Breast epithelium (tissue), 4 donors: ENCODE measurements at regions not wholly inside any gene's neighbourhood (a gene's known extent, or its start where the extent isn't known, plus 50 kb on each side); places are given as distances from the start of the nearest gene placed in this dataset.

Source experiments
- DNase-seq, 2 donors: peaks; one replicate each; pipeline ENCODE4 v3.0.0-alpha.2; 2019; ENCODE audit warnings: low spot score in 2 of 2
- H3K27ac ChIP-seq, 2 donors: fragments of 200-600 bp; sonication (generic) in 1 of 2; one replicate each; pipeline ENCODE4 v1.5.1; 2016 to 2019; ENCODE audit warnings: mild to moderate bottlenecking in 1 of 2
- H3K27me3 ChIP-seq, 2 donors: fragments of 200-600 bp; sonication (generic) in 1 of 2; one replicate each; pipeline versions ENCODE4 v1.5.1 to v1.6.0; 2017 to 2019; ENCODE audit warnings: control low read depth in 1 of 2, mild to moderate bottlenecking in 1 of 2
- H3K36me3 ChIP-seq: fragments of 200-600 bp; one replicate; pipeline ENCODE4 v1.5.1; 2019
- H3K4me1 ChIP-seq, 2 donors: fragments of 200-600 bp; sonication (generic); one replicate each; pipeline ENCODE4 v1.5.1; 2016 to 2019; ENCODE audit warnings: control low read depth in 1 of 2
- H3K4me3 ChIP-seq, 3 donors: fragments of 200-600 bp; sonication (generic); 1 replicate in 2 of 3; 2 replicates in 1 of 3; pipeline ENCODE4 v1.5.1; 2016 to 2019; ENCODE audit warnings: mild to moderate bottlenecking in 3 of 3, moderate library complexity in 2 of 3
- H3K9me3 ChIP-seq, 2 donors: fragments of 200-600 bp; sonication (generic) in 1 of 2; one replicate each; pipeline ENCODE4 v1.5.1; 2016 to 2019; ENCODE audit warnings: control low read depth in 1 of 2
- POLR2A ChIP-seq: fragments of 450-650 bp; IDR thresholded peaks from one replicate; pipeline ENCODE4 v1.6.1; 2016; ENCODE audit warnings: antibody characterized with exemption, mild to moderate bottlenecking, moderate library complexity
- POLR2AphosphoS5 ChIP-seq, 3 donors: sonication (generic); formaldehyde crosslinking; IDR thresholded peaks; one replicate each; pipeline ENCODE4 v1.6.1; 2017; ENCODE audit warnings: antibody characterized with exemption in 3 of 3
- intact Hi-C: fragments of 100-400 bp; cut with DNase I; formaldehyde crosslinking; loops from one replicate; pipeline ENCODE4 v1.15.1; 2023; ENCODE audit warnings: low total_unique reads
- TF ChIP-seq, protein P1 (sequence below), 3 donors: fragments of 450-650 bp; IDR thresholded peaks; one replicate each; pipeline ENCODE4 v1.5.1; 2016 to 2017; ENCODE audit warnings: antibody characterized with exemption in 3 of 3, mild to moderate bottlenecking in 3 of 3, moderate library complexity in 3 of 3

DNA sequence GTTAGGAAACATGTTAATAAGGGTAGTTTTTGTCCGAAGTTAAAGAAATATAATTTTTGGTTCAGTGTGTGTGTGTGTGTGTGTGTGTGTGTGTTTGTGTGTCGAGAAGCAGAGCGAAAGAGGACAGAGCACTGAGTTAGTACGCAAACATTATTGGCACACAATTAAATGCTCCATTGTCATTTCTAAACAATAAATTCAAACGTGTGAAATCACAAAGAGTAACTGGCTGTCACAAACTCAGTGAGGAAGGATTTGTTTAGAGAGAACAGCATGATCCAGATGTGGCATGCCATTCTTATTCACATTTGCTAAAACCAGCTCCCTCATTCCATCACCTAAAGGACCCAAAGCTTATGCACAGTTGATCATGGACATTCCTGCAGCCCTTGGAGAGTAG lies 970.8 kb downstream of the DTWD2 start:
- intact Hi-C loops: no loop called here
- Histone ChIP-seq H3K27me3 (no peaks in the 10 kb centered on the region), H3K27ac (no peak overlapping the region), H3K4me1 (no peaks in the 10 kb centered on the region), H3K9me3 (no peaks in the 10 kb centered on the region), H3K36me3 (no peaks in the 10 kb centered on the region), H3K4me3 (no peak overlapping the region)
- DNase-seq: no peak
- TF ChIP-seq POLR2AphosphoS5 (IDR thresholded peaks at IDR 0.05) (no peak), POLR2A (no peak)
- TF ChIP-seq, protein P1, sequence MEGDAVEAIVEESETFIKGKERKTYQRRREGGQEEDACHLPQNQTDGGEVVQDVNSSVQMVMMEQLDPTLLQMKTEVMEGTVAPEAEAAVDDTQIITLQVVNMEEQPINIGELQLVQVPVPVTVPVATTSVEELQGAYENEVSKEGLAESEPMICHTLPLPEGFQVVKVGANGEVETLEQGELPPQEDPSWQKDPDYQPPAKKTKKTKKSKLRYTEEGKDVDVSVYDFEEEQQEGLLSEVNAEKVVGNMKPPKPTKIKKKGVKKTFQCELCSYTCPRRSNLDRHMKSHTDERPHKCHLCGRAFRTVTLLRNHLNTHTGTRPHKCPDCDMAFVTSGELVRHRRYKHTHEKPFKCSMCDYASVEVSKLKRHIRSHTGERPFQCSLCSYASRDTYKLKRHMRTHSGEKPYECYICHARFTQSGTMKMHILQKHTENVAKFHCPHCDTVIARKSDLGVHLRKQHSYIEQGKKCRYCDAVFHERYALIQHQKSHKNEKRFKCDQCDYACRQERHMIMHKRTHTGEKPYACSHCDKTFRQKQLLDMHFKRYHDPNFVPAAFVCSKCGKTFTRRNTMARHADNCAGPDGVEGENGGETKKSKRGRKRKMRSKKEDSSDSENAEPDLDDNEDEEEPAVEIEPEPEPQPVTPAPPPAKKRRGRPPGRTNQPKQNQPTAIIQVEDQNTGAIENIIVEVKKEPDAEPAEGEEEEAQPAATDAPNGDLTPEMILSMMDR (IDR thresholded peaks at IDR 0.05): no peak

DNA sequence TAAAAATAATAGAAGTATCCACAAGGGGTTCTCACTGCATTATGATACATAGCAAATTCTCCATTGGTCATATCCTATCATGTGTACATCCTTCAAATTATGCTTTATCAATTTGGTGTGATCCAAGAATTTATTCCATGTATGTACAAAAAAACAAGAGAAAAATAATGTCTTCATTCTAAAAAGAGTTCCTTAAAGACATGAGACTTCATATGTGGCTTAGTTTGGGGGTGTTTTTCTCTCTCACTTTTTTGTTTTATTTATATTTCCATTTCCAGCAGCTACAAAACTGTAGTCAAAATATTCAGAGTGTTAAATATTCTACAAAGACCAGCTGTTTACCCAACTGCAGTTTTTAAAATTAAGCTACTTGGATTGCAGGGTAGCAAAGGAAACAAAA lies 972.0 kb downstream of the DTWD2 start:
- intact Hi-C loops: no loop called here
- H3K27me3 ChIP-seq: no peaks in the 10 kb centered on the region
- TF ChIP-seq, protein P1 (IDR thresholded peaks at IDR 0.05): no peak
- TF ChIP-seq POLR2AphosphoS5 (IDR thresholded peaks at IDR 0.05): no peak
- no peak for TF ChIP-seq POLR2A
- no peak overlapping the region for H3K27ac ChIP-seq
- H3K4me3 ChIP-seq: no peak overlapping the region
- H3K4me1 ChIP-seq: no peaks in the 10 kb centered on the region
- no peaks in the 10 kb centered on the region for H3K36me3 ChIP-seq
- H3K9me3 ChIP-seq: no peaks in the 10 kb centered on the region
- DNase-seq: no peak

DNA sequence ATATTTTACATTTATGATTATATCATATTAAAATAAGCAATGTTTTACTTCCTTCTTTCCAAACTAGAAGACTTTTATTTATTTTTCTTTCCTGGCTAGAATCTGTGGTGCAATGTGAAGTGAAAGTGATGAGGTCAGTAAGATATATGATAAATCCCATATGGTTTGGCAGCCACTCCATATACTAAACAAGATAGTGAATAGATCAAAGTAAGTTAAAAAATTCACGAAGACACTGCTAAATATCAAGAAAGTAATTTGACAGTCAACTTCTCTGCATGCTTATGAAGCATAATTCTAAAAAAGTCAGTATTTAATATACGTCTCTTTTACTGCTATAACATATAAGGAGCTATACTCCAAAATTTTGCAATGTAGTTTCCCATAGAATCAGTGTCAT lies 972.8 kb downstream of the DTWD2 start:
- no peaks in the 10 kb centered on the region for H3K36me3 ChIP-seq
- no peaks in the 10 kb centered on the region for H3K9me3 ChIP-seq
- no peak overlapping the region for H3K4me3 ChIP-seq
- H3K27me3 ChIP-seq: no peaks in the 10 kb centered on the region
- H3K27ac ChIP-seq: no peak overlapping the region
- no peak for DNase-seq
- intact Hi-C loops: no loop called here
- TF ChIP-seq, protein P1 (IDR thresholded peaks at IDR 0.05): no peak
- no peak for TF ChIP-seq POLR2AphosphoS5 (IDR thresholded peaks at IDR 0.05)
- no peak for TF ChIP-seq POLR2A
- H3K4me1 ChIP-seq: no peaks in the 10 kb centered on the region

DNA sequence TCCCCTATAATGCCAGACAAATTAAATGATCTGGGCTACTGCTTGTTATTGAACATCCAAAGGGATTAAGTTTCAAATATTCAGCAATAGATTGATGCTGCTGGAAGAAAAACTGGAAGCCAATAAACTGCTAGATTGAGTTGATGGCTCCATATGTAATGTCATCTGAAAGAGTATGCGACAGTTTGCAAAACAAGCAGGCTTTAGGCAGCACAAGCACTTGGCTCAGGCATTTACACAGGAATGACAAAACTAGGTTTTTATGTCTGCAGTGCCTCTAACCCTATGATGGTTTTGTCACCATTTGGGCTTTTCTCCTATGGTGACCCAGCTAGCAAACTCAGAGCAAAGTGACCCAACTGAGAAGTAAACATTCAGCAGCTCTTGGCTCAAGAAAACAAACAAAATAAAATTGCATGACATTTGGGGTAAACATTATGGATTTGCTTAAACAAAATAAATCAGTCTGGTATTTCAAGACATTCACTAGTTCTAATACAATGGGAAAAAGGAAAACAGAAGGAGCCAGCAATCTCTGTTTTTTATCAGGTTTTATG lies 978.5 kb downstream of the DTWD2 start:
- H3K4me1 ChIP-seq: no peaks in the 10 kb centered on the region
- intact Hi-C loops: no loop called here
- no peak overlapping the region for H3K4me3 ChIP-seq
- H3K9me3 ChIP-seq: no peaks in the 10 kb centered on the region
- DNase-seq: no peak
- no peak overlapping the region for H3K27ac ChIP-seq
- TF ChIP-seq POLR2AphosphoS5 (IDR thresholded peaks at IDR 0.05) (no peak), POLR2A (no peak)
- TF ChIP-seq, protein P1 (IDR thresholded peaks at IDR 0.05): no peak
- no peaks in the 10 kb centered on the region for H3K27me3 ChIP-seq
- no peaks in the 10 kb centered on the region for H3K36me3 ChIP-seq

DNA sequence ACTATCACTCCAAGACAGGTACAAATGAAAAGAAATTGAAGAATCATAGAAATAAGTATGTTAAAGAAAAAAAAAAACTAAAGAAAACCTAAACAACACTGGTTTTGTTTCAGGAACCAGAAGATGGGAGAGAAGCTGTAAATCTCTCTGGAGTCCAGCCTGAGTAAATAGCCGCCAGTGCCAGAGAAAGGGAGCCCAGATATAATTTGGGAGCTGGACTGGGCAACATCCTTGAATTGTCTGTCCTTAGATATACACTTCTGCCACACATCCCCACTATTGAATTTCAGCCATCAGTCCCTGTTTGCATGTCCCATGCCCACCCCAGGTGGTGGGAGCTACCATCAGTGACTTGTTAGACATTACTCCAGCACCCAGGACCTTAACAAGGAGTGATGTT lies 979.6 kb downstream of the DTWD2 start:
- H3K36me3 ChIP-seq: no peaks in the 10 kb centered on the region
- no peaks in the 10 kb centered on the region for H3K4me1 ChIP-seq
- H3K27me3 ChIP-seq: no peaks in the 10 kb centered on the region
- TF ChIP-seq, protein P1 (IDR thresholded peaks at IDR 0.05): no peak
- no peak for TF ChIP-seq POLR2AphosphoS5 (IDR thresholded peaks at IDR 0.05)
- no peak for TF ChIP-seq POLR2A
- DNase-seq: no peak
- no peak overlapping the region for H3K4me3 ChIP-seq
- intact Hi-C loops: no loop called here
- no peak overlapping the region for H3K27ac ChIP-seq
- H3K9me3 ChIP-seq: no peaks in the 10 kb centered on the region
